ENCODE measurements at regions not wholly inside any gene's neighbourhood (a gene's known extent, or its start where the extent isn't known, plus 50 kb on each side); places are given as distances from the start of the nearest gene placed in this dataset.

GRCh38 chr2:167471332-167471731 is 583.1 kb downstream of the XIRP2 start:
- peak overlapping the region; percentile 77 for H3K27ac ChIP-seq (ENCODE audit: low read length)
- peak overlapping the region; percentile 76 for H3K4me2 ChIP-seq (ENCODE audit: low read length)
- TF ChIP-seq EZH2phosphoT487 (IDR thresholded peaks at IDR 0.05; ENCODE audit: low read depth) = no peak
- no peak for TF ChIP-seq CTCF (IDR thresholded peaks at IDR 0.05; ENCODE audit: low read depth, low read length)
- peak overlapping the region; percentile 42 for H3K4me3 ChIP-seq (ENCODE audit: low read length)
- peaks cover 23% of the 10 kb centered on the region for H3K4me1 ChIP-seq (ENCODE audit: low read length)
- peak overlapping the region; percentile 6; the same call in 1 of the 2 replicates for H3K9ac ChIP-seq (ENCODE audit: low read length)
- no peaks in the 10 kb centered on the region for H3K79me2 ChIP-seq (ENCODE audit: low read length)
- peak overlapping the region; percentile 61; the same call in 1 of the 2 replicates for H2AFZ ChIP-seq (ENCODE audit: low read depth, low read length)
- no peaks in the 10 kb centered on the region for H3K36me3 ChIP-seq (replicated peaks; ENCODE audit: low read depth, low read length)
- no peaks in the 10 kb centered on the region for H3K9me3 ChIP-seq (ENCODE audit: insufficient read depth, low read length)
- no peaks in the 10 kb centered on the region for H4K20me1 ChIP-seq (ENCODE audit: insufficient read depth, low read length)
- H3K27me3 ChIP-seq (ENCODE audit: low read depth, low read length) = no peaks in the 10 kb centered on the region

- Histone ChIP-seq H2AFZ (ENCODE audit: low read depth, low read length) (no peak overlapping the region), H3K4me2 (ENCODE audit: low read length) (no peak overlapping the region), H3K27ac (ENCODE audit: low read length) (no peak overlapping the region), H4K20me1 (ENCODE audit: insufficient read depth, low read length) (no peaks in the 10 kb centered on the region), H3K4me1 (ENCODE audit: low read length) (no peaks in the 10 kb centered on the region), H3K27me3 (ENCODE audit: low read depth, low read length) (no peaks in the 10 kb centered on the region), H3K36me3 (replicated peaks; ENCODE audit: low read depth, low read length) (no peaks in the 10 kb centered on the region), H3K79me2 (ENCODE audit: low read length) (no peaks in the 10 kb centered on the region), H3K4me3 (ENCODE audit: low read length) (no peak overlapping the region), H3K9ac (ENCODE audit: low read length) (no peak overlapping the region), H3K9me3 (ENCODE audit: insufficient read depth, low read length) (0 out of 2 replicates have a peak, but pooled peaks cover 4% of the 10 kb centered on the region)
- TF ChIP-seq CTCF (IDR thresholded peaks at IDR 0.05; ENCODE audit: low read depth, low read length) = no peak
- no peak for TF ChIP-seq EZH2phosphoT487 (IDR thresholded peaks at IDR 0.05; ENCODE audit: low read depth)
Measured at GRCh38 chr2:167462379-167462778, 574.1 kb downstream of the XIRP2 start.

- H3K4me1 ChIP-seq (ENCODE audit: low read length) = no peaks in the 10 kb centered on the region
- H3K27me3 ChIP-seq (ENCODE audit: low read depth, low read length) = no peaks in the 10 kb centered on the region
- no peak overlapping the region for H3K4me2 ChIP-seq (ENCODE audit: low read length)
- peaks cover 6% of the 10 kb centered on the region; the same call in 1 of the 2 replicates for H3K9me3 ChIP-seq (ENCODE audit: insufficient read depth, low read length)
- no peak overlapping the region for H3K9ac ChIP-seq (ENCODE audit: low read length)
- no peaks in the 10 kb centered on the region for H3K36me3 ChIP-seq (replicated peaks; ENCODE audit: low read depth, low read length)
- no peaks in the 10 kb centered on the region for H4K20me1 ChIP-seq (ENCODE audit: insufficient read depth, low read length)
- no peak overlapping the region for H3K4me3 ChIP-seq (ENCODE audit: low read length)
- H3K79me2 ChIP-seq (ENCODE audit: low read length) = no peaks in the 10 kb centered on the region
- no peak overlapping the region for H2AFZ ChIP-seq (ENCODE audit: low read depth, low read length)
- no peak overlapping the region for H3K27ac ChIP-seq (ENCODE audit: low read length)
- TF ChIP-seq CTCF (IDR thresholded peaks at IDR 0.05; ENCODE audit: low read depth, low read length) (no peak), EZH2phosphoT487 (IDR thresholded peaks at IDR 0.05; ENCODE audit: low read depth) (no peak)
Measured at GRCh38 chr2:167454036-167454435, 565.8 kb downstream of the XIRP2 start.

GRCh38 chr2:167451496-167452289 is 563.4 kb downstream of the XIRP2 start:
- H2AFZ ChIP-seq (ENCODE audit: low read depth, low read length) = no peak overlapping the region
- H3K79me2 ChIP-seq (ENCODE audit: low read length) = no peaks in the 10 kb centered on the region
- H3K4me1 ChIP-seq (ENCODE audit: low read length) = no peaks in the 10 kb centered on the region
- H3K27me3 ChIP-seq (ENCODE audit: low read depth, low read length) = no peaks in the 10 kb centered on the region
- H3K4me2 ChIP-seq (ENCODE audit: low read length) = no peak overlapping the region
- no peak overlapping the region for H3K4me3 ChIP-seq (ENCODE audit: low read length)
- H3K27ac ChIP-seq (ENCODE audit: low read length) = no peak overlapping the region
- no peaks in the 10 kb centered on the region for H4K20me1 ChIP-seq (ENCODE audit: insufficient read depth, low read length)
- no peaks in the 10 kb centered on the region for H3K36me3 ChIP-seq (replicated peaks; ENCODE audit: low read depth, low read length)
- TF ChIP-seq EZH2phosphoT487 (IDR thresholded peaks at IDR 0.05; ENCODE audit: low read depth) (no peak), CTCF (IDR thresholded peaks at IDR 0.05; ENCODE audit: low read depth, low read length) (no peak)
- no peak overlapping the region for H3K9ac ChIP-seq (ENCODE audit: low read length)
- H3K9me3 ChIP-seq (ENCODE audit: insufficient read depth, low read length) = peaks cover 6% of the 10 kb centered on the region; the same call in 1 of the 2 replicates

Data from OCI-LY3 (cell line).